ENCODE measurements at regions not wholly inside any gene's neighbourhood (a gene's known extent, or its start where the extent isn't known, plus 50 kb on each side); places are given as distances from the start of the nearest gene placed in this dataset.

- no peak overlapping the region for H3K4me3 ChIP-seq
- no peaks in the 10 kb centered on the region for H3K9me3 ChIP-seq
- H3K27me3 ChIP-seq = no peaks in the 10 kb centered on the region
- WGBS, 2 donors (ENCODE audit: low coverage in 1 of 2) = 75 to 77% methylated on average over 2 of the region's 2 CpGs
- no peaks in the 10 kb centered on the region for H3K36me3 ChIP-seq
- peaks cover 2 to 20% (median 5%) of the 10 kb centered on the region in 3 donors for H3K4me1 ChIP-seq
- TF ChIP-seq CTCF (IDR thresholded peaks at IDR 0.05) = no peak
- TF ChIP-seq POLR2AphosphoS5 (IDR thresholded peaks at IDR 0.05) = no peak
- no peak for TF ChIP-seq POLR2A (IDR thresholded peaks at IDR 0.05)
- TF ChIP-seq EP300 (IDR thresholded peaks at IDR 0.05) = no peak
- no peak overlapping the region for H3K27ac ChIP-seq
- no peak for ATAC-seq
Measured at GRCh38 chr3:150064971-150065370, 94.3 kb upstream of the PFN2 start.

- no peaks in the 10 kb centered on the region for H3K27me3 ChIP-seq
- 100% methylated on average over 1 of the region's 1 CpG for WGBS, 2 donors (ENCODE audit: low coverage in 1 of 2)
- H3K27ac ChIP-seq = peak overlapping the region in 2 of 4 donors; percentile 55 to 70
- TF ChIP-seq EP300 (IDR thresholded peaks at IDR 0.05) (no peak), POLR2A (IDR thresholded peaks at IDR 0.05) (no peak), POLR2AphosphoS5 (IDR thresholded peaks at IDR 0.05) (no peak), CTCF (IDR thresholded peaks at IDR 0.05) (no peak)
- H3K4me3 ChIP-seq = no peak overlapping the region
- peaks cover 2 to 20% (median 5%) of the 10 kb centered on the region in 3 donors for H3K4me1 ChIP-seq
- H3K9me3 ChIP-seq = no peaks in the 10 kb centered on the region
- no peaks in the 10 kb centered on the region for H3K36me3 ChIP-seq
- no peak for ATAC-seq
Measured at GRCh38 chr3:150063237-150063636, 92.5 kb upstream of the PFN2 start.

GRCh38 chr3:150062492-150062891 lies 91.8 kb upstream of the PFN2 start:
- peaks cover 2 to 20% (median 5%) of the 10 kb centered on the region in 3 donors for H3K4me1 ChIP-seq
- no peaks in the 10 kb centered on the region for H3K27me3 ChIP-seq
- peak overlapping the region; percentile 10 to 30 for H3K4me3 ChIP-seq
- peak overlapping the region; percentile 52 to 71 (median 62) for H3K27ac ChIP-seq
- 5 to 17% methylated on average over 4 to 6 of the region's 6 CpGs for WGBS, 2 donors (ENCODE audit: low coverage in 1 of 2)
- no peaks in the 10 kb centered on the region for H3K36me3 ChIP-seq
- ATAC-seq = peak; percentile 74
- no peak for TF ChIP-seq POLR2AphosphoS5 (IDR thresholded peaks at IDR 0.05)
- H3K9me3 ChIP-seq = no peaks in the 10 kb centered on the region

- Histone ChIP-seq H3K27me3 (no peaks in the 10 kb centered on the region), H3K36me3 (no peaks in the 10 kb centered on the region), H3K4me3 (no peak overlapping the region), H3K9me3 (no peaks in the 10 kb centered on the region), H3K27ac (peak overlapping the region in 1 of 4 donors; percentile 55), H3K4me1 (peaks cover 2 to 20% (median 5%) of the 10 kb centered on the region in 3 donors)
- no peak for TF ChIP-seq EP300 (IDR thresholded peaks at IDR 0.05)
- TF ChIP-seq POLR2A (IDR thresholded peaks at IDR 0.05) = no peak
- TF ChIP-seq CTCF (IDR thresholded peaks at IDR 0.05) = no peak
- TF ChIP-seq POLR2AphosphoS5 (IDR thresholded peaks at IDR 0.05) = no peak
- ATAC-seq = no peak
- 81 to 100% methylated on average over 1 to 4 of the region's 4 CpGs for WGBS, 2 donors (ENCODE audit: low coverage in 1 of 2)
Measured at GRCh38 chr3:150061288-150062024, 90.8 kb upstream of the PFN2 start.

GRCh38 chr3:150059729-150060128 lies 89.0 kb upstream of the PFN2 start:
- Histone ChIP-seq H3K9me3 (no peaks in the 10 kb centered on the region), H3K4me1 (peaks cover 2 to 20% (median 5%) of the 10 kb centered on the region in 3 donors), H3K36me3 (no peaks in the 10 kb centered on the region), H3K4me3 (no peak overlapping the region), H3K27me3 (no peaks in the 10 kb centered on the region), H3K27ac (no peak overlapping the region)
- TF ChIP-seq CTCF (IDR thresholded peaks at IDR 0.05) = no peak
- 82 to 90% methylated on average over 3 to 4 of the region's 4 CpGs for WGBS, 2 donors (ENCODE audit: low coverage in 1 of 2)
- ATAC-seq = no peak

Data from gastroesophageal sphincter (tissue), 4 donors.